Hepatocyte (in vitro differentiated cells): ENCODE measurements at regions not wholly inside any gene's neighbourhood (a gene's known extent, or its start where the extent isn't known, plus 50 kb on each side); places are given as distances from the start of the nearest gene placed in this dataset.

Source experiments
- DNase-seq: peaks from one replicate; pipeline ENCODE4 v3.0.0-alpha.2; 2016; ENCODE audit warnings: low spot score
- H2AFZ ChIP-seq: fragments of 200-600 bp; sonication (generic); 2 replicates; pipeline ENCODE4 v1.6.0; 2016; ENCODE audit warnings: antibody characterized with exemption, mild to moderate bottlenecking
- H3K27ac ChIP-seq: fragments of 200-600 bp; sonication (generic); 2 replicates; pipeline ENCODE4 v1.5.1; 2016; ENCODE audit warnings: mild to moderate bottlenecking
- H3K27me3 ChIP-seq: fragments of 200-600 bp; sonication (generic); 2 replicates; pipeline ENCODE4 v1.6.1; 2016
- H3K36me3 ChIP-seq: fragments of 200-600 bp; sonication (generic); replicated peaks from 2 replicates; pipeline ENCODE4 v1.5.1; 2016; ENCODE audit warnings: low read depth; ENCODE audit not compliant: insufficient read depth
- H3K4me1 ChIP-seq: fragments of 200-600 bp; sonication (generic); 2 replicates; pipeline ENCODE4 v1.5.1; 2016; ENCODE audit warnings: mild to moderate bottlenecking, moderate library complexity; ENCODE audit not compliant: insufficient read depth
- H3K4me2 ChIP-seq: fragments of 200-600 bp; sonication (generic); 2 replicates; pipeline ENCODE4 v1.6.0; 2016
- H3K4me3 ChIP-seq: fragments of 200-600 bp; sonication (generic); 2 replicates; pipeline ENCODE4 v1.5.1; 2016; ENCODE audit warnings: mild to moderate bottlenecking
- H3K79me2 ChIP-seq: fragments of 200-600 bp; sonication (generic); 2 replicates; pipeline ENCODE4 v1.6.0; 2017; ENCODE audit warnings: mild to moderate bottlenecking
- H3K9me2 ChIP-seq: fragments of 200-600 bp; sonication (generic); replicated peaks from 2 replicates; pipeline ENCODE4 v1.6.0; 2017; ENCODE audit warnings: mild to moderate bottlenecking; ENCODE audit not compliant: insufficient read depth
- H3K9me3 ChIP-seq: fragments of 200-600 bp; sonication (generic); 2 replicates; pipeline ENCODE4 v1.5.1; 2016; ENCODE audit warnings: low read depth, mild to moderate bottlenecking
- H4K20me1 ChIP-seq: fragments of 200-600 bp; sonication (generic); 2 replicates; pipeline ENCODE4 v1.6.0; 2016; ENCODE audit warnings: mild to moderate bottlenecking; ENCODE audit not compliant: insufficient read depth, poor library complexity, severe bottlenecking
- EZH2 ChIP-seq: fragments of 200-600 bp; sonication (generic); IDR thresholded peaks from 2 replicates; pipeline ENCODE4 v1.6.1; 2016; ENCODE audit warnings: antibody characterized with exemption, mild to moderate bottlenecking, borderline replicate concordance
- EZH2phosphoT487 ChIP-seq: fragments of 200-600 bp; sonication (generic); IDR thresholded peaks from one replicate; pipeline ENCODE4 v1.6.1; 2018; ENCODE audit warnings: antibody characterized with exemption, mild to moderate bottlenecking, low read depth, moderate library complexity; ENCODE audit not compliant: unreplicated experiment, severe bottlenecking
- WGBS: methylation state at CpG from one replicate; pipeline ENCODE4 v1.1.6; 2016; ENCODE audit warnings: low lambda C conversion rate; ENCODE audit errors: missing lambda C conversion rate; 5-methylcytosine and 5-hydroxymethylcytosine counted together
- TF ChIP-seq, protein P1 (sequence below): fragments of 200-600 bp; sonication (generic); IDR thresholded peaks from 2 replicates; pipeline ENCODE4 v1.5.1; 2016; ENCODE audit warnings: antibody characterized with exemption, mild to moderate bottlenecking; ENCODE audit not compliant: poor library complexity

DNA sequence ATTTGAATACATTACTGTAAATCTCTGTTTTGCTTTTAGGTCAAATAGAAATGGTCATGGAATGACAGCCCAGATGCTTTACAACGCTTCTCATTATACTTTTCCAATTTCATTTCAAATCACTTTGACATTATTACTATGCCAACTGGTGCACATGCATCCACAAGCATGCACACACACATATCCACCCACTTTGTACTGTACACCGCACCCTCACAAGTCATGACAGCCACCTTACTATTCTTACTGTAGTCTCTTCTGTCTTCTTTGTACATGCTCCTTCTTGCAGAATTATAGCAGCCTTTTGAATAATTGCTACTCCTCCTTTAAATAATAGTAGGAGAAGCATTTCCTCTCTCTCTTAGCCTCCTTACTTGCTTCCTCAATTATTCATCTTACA lies 1361.4 kb downstream of the ROBO1 start:
- H3K27me3 ChIP-seq = no peaks in the 10 kb centered on the region
- H3K27ac ChIP-seq = no peak overlapping the region
- H3K79me2 ChIP-seq = no peaks in the 10 kb centered on the region
- no peak overlapping the region for H2AFZ ChIP-seq
- WGBS = 97% methylated on average over 2 of the region's 2 CpGs
- DNase-seq = no peak
- H3K36me3 ChIP-seq = no peaks in the 10 kb centered on the region
- no peaks in the 10 kb centered on the region for H4K20me1 ChIP-seq
- H3K4me1 ChIP-seq = no peaks in the 10 kb centered on the region
- H3K9me2 ChIP-seq = no peaks in the 10 kb centered on the region
- no peak overlapping the region for H3K4me3 ChIP-seq
- H3K4me2 ChIP-seq = no peak overlapping the region
- TF ChIP-seq, protein P1, sequence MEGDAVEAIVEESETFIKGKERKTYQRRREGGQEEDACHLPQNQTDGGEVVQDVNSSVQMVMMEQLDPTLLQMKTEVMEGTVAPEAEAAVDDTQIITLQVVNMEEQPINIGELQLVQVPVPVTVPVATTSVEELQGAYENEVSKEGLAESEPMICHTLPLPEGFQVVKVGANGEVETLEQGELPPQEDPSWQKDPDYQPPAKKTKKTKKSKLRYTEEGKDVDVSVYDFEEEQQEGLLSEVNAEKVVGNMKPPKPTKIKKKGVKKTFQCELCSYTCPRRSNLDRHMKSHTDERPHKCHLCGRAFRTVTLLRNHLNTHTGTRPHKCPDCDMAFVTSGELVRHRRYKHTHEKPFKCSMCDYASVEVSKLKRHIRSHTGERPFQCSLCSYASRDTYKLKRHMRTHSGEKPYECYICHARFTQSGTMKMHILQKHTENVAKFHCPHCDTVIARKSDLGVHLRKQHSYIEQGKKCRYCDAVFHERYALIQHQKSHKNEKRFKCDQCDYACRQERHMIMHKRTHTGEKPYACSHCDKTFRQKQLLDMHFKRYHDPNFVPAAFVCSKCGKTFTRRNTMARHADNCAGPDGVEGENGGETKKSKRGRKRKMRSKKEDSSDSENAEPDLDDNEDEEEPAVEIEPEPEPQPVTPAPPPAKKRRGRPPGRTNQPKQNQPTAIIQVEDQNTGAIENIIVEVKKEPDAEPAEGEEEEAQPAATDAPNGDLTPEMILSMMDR = no peak
- TF ChIP-seq EZH2phosphoT487 (no peak), EZH2 (no peak)
- H3K9me3 ChIP-seq = no peaks in the 10 kb centered on the region

GRCh38 chr3:78410077-78410476 lies 1357.7 kb downstream of the ROBO1 start:
- no peaks in the 10 kb centered on the region for H3K9me2 ChIP-seq

GRCh38 chr3:78414261-78414660 lies 1353.5 kb downstream of the ROBO1 start:
- Histone ChIP-seq H3K4me3 (no peak overlapping the region), H2AFZ (no peak overlapping the region), H3K9me2 (no peaks in the 10 kb centered on the region), H3K4me2 (no peak overlapping the region), H3K9me3 (no peaks in the 10 kb centered on the region), H4K20me1 (no peaks in the 10 kb centered on the region), H3K4me1 (no peaks in the 10 kb centered on the region), H3K27me3 (no peaks in the 10 kb centered on the region), H3K36me3 (no peaks in the 10 kb centered on the region), H3K27ac (no peak overlapping the region), H3K79me2 (no peaks in the 10 kb centered on the region)
- no peak for TF ChIP-seq EZH2phosphoT487
- TF ChIP-seq, protein P1 = no peak
- DNase-seq = no peak
- WGBS = 80% methylated on average over 2 of the region's 2 CpGs

More at GRCh38 chr3:78410077-78410476, 1357.7 kb downstream of the ROBO1 start:
- Histone ChIP-seq H2AFZ (no peak overlapping the region), H3K4me1 (no peaks in the 10 kb centered on the region), H4K20me1 (no peaks in the 10 kb centered on the region), H3K4me2 (no peak overlapping the region), H3K27ac (no peak overlapping the region), H3K27me3 (no peaks in the 10 kb centered on the region), H3K36me3 (no peaks in the 10 kb centered on the region), H3K79me2 (no peaks in the 10 kb centered on the region), H3K4me3 (no peak overlapping the region), H3K9me3 (no peaks in the 10 kb centered on the region)
- 89% methylated on average over 2 of the region's 2 CpGs for WGBS
- no peak for DNase-seq
- TF ChIP-seq, protein P1 = no peak
- TF ChIP-seq EZH2phosphoT487 (no peak), EZH2 (no peak)

DNA sequence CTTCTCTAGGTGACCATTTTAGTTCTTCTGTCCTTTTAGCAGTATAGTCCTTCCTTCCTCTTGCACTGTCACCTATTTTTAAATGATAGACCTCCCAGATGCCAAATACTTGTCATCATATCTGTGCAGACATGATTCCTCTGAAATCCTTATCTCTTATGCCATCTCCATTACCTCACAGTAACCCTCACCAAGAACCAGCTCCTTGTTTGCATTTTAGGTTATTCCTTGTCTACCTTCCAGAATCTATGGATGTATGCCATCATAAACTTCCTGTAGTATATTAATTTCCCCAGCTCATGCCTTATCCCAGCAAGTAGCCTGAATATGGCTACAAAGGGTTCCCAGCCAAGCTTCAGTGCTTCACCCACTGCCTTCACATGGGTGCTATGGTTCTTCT lies 1347.2 kb downstream of the ROBO1 start:
- H3K9me3 ChIP-seq = no peaks in the 10 kb centered on the region
- no peak overlapping the region for H3K4me3 ChIP-seq
- H2AFZ ChIP-seq = no peak overlapping the region
- no peaks in the 10 kb centered on the region for H4K20me1 ChIP-seq
- no peak for DNase-seq
- TF ChIP-seq, protein P1 = no peak
- TF ChIP-seq EZH2 = no peak
- no peak for TF ChIP-seq EZH2phosphoT487
- no peak overlapping the region for H3K27ac ChIP-seq
- no peaks in the 10 kb centered on the region for H3K27me3 ChIP-seq
- H3K4me2 ChIP-seq = no peak overlapping the region
- H3K4me1 ChIP-seq = no peaks in the 10 kb centered on the region
- H3K9me2 ChIP-seq = no peaks in the 10 kb centered on the region
- no peaks in the 10 kb centered on the region for H3K36me3 ChIP-seq
- H3K79me2 ChIP-seq = no peaks in the 10 kb centered on the region
